ENCODE measurements at regions not wholly inside any gene's neighbourhood (a gene's known extent, or its start where the extent isn't known, plus 50 kb on each side); places are given as distances from the start of the nearest gene placed in this dataset.

- ATAC-seq (ENCODE audit: insufficient read depth, low read depth), result no peak
- no peaks in the 10 kb centered on the region for H3K27me3 ChIP-seq (ENCODE audit: insufficient read depth, low read length, poor library complexity)
- H3K4me3 ChIP-seq (ENCODE audit: low read depth in 1 of 2, low read length in 2 of 2), result no peak overlapping the region
- no peak overlapping the region for H2AFZ ChIP-seq (ENCODE audit: low read depth, low read length)
- no peak overlapping the region for H3K4me2 ChIP-seq (ENCODE audit: insufficient read depth, low read length)
- no peak overlapping the region for H3K27ac ChIP-seq (ENCODE audit: low read length)
- TF ChIP-seq EZH2 (IDR thresholded peaks at IDR 0.05; ENCODE audit: borderline replicate concordance, low read depth, low read length, severe bottlenecking) (no peak), CTCF (IDR thresholded peaks at IDR 0.05; ENCODE audit: borderline replicate concordance, extremely low read depth, low read length, poor library complexity, severe bottlenecking) (no peak)
- H3K9ac ChIP-seq (ENCODE audit: low read depth, low read length), result no peak overlapping the region
- no peaks in the 10 kb centered on the region for H3K36me3 ChIP-seq (ENCODE audit: insufficient read depth, low read length)
- DNase-seq, result no peak
- H3K4me1 ChIP-seq (ENCODE audit: insufficient read depth, low read length), result no peaks in the 10 kb centered on the region
- no peaks in the 10 kb centered on the region for H4K20me1 ChIP-seq (ENCODE audit: insufficient read depth, low read length)
- no peaks in the 10 kb centered on the region for H3K79me2 ChIP-seq (ENCODE audit: insufficient read depth, low read length)
- no peaks in the 10 kb centered on the region for H3K9me3 ChIP-seq (ENCODE audit: insufficient read depth, low read length, severe bottlenecking)
Observed at GRCh38 chr3:181455276-181455675, 256.4 kb upstream of the SOX2 start.

GRCh38 chr3:181454451-181455027, 257.2 kb upstream of the SOX2 start:
- no peak overlapping the region for H3K4me3 ChIP-seq (ENCODE audit: low read depth in 1 of 2, low read length in 2 of 2)
- no peaks in the 10 kb centered on the region for H3K9me3 ChIP-seq (ENCODE audit: insufficient read depth, low read length, severe bottlenecking)
- H4K20me1 ChIP-seq (ENCODE audit: insufficient read depth, low read length), result no peaks in the 10 kb centered on the region
- no peaks in the 10 kb centered on the region for H3K79me2 ChIP-seq (ENCODE audit: insufficient read depth, low read length)
- DNase-seq (no peak), ATAC-seq (ENCODE audit: insufficient read depth, low read depth) (no peak)
- H3K9ac ChIP-seq (ENCODE audit: low read depth, low read length), result no peak overlapping the region
- no peak overlapping the region for H3K4me2 ChIP-seq (ENCODE audit: insufficient read depth, low read length)
- H3K4me1 ChIP-seq (ENCODE audit: insufficient read depth, low read length), result no peaks in the 10 kb centered on the region
- H2AFZ ChIP-seq (ENCODE audit: low read depth, low read length), result no peak overlapping the region
- no peak for TF ChIP-seq EZH2 (IDR thresholded peaks at IDR 0.05; ENCODE audit: borderline replicate concordance, low read depth, low read length, severe bottlenecking)
- no peak for TF ChIP-seq CTCF (IDR thresholded peaks at IDR 0.05; ENCODE audit: borderline replicate concordance, extremely low read depth, low read length, poor library complexity, severe bottlenecking)
- H3K27me3 ChIP-seq (ENCODE audit: insufficient read depth, low read length, poor library complexity), result no peaks in the 10 kb centered on the region
- no peak overlapping the region for H3K27ac ChIP-seq (ENCODE audit: low read length)
- H3K36me3 ChIP-seq (ENCODE audit: insufficient read depth, low read length), result no peaks in the 10 kb centered on the region

GRCh38 chr3:181446741-181447140, 265.0 kb upstream of the SOX2 start:
- DNase-seq, result no peak
- no peaks in the 10 kb centered on the region for H3K79me2 ChIP-seq (ENCODE audit: insufficient read depth, low read length)
- TF ChIP-seq EZH2 (IDR thresholded peaks at IDR 0.05; ENCODE audit: borderline replicate concordance, low read depth, low read length, severe bottlenecking) (no peak), CTCF (IDR thresholded peaks at IDR 0.05; ENCODE audit: borderline replicate concordance, extremely low read depth, low read length, poor library complexity, severe bottlenecking) (no peak)
- H3K4me3 ChIP-seq (ENCODE audit: low read depth in 1 of 2, low read length in 2 of 2), result no peak overlapping the region
- no peak overlapping the region for H3K4me2 ChIP-seq (ENCODE audit: insufficient read depth, low read length)
- no peaks in the 10 kb centered on the region for H4K20me1 ChIP-seq (ENCODE audit: insufficient read depth, low read length)
- H3K36me3 ChIP-seq (ENCODE audit: insufficient read depth, low read length), result no peaks in the 10 kb centered on the region
- ATAC-seq (ENCODE audit: insufficient read depth, low read depth), result no peak
- H3K9me3 ChIP-seq (ENCODE audit: insufficient read depth, low read length, severe bottlenecking), result no peaks in the 10 kb centered on the region
- no peak overlapping the region for H3K27ac ChIP-seq (ENCODE audit: low read length)
- H3K4me1 ChIP-seq (ENCODE audit: insufficient read depth, low read length), result no peaks in the 10 kb centered on the region
- no peak overlapping the region for H3K9ac ChIP-seq (ENCODE audit: low read depth, low read length)
- no peaks in the 10 kb centered on the region for H3K27me3 ChIP-seq (ENCODE audit: insufficient read depth, low read length, poor library complexity)
- no peak overlapping the region for H2AFZ ChIP-seq (ENCODE audit: low read depth, low read length)

GRCh38 chr3:181442066-181442465, 269.7 kb upstream of the SOX2 start:
- H2AFZ ChIP-seq (ENCODE audit: low read depth, low read length), result no peak overlapping the region
- H3K79me2 ChIP-seq (ENCODE audit: insufficient read depth, low read length), result no peaks in the 10 kb centered on the region
- H3K36me3 ChIP-seq (ENCODE audit: insufficient read depth, low read length), result no peaks in the 10 kb centered on the region
- no peaks in the 10 kb centered on the region for H4K20me1 ChIP-seq (ENCODE audit: insufficient read depth, low read length)
- DNase-seq, result no peak
- no peak overlapping the region for H3K4me2 ChIP-seq (ENCODE audit: insufficient read depth, low read length)
- H3K27me3 ChIP-seq (ENCODE audit: insufficient read depth, low read length, poor library complexity), result no peaks in the 10 kb centered on the region
- ATAC-seq (ENCODE audit: insufficient read depth, low read depth), result no peak
- H3K27ac ChIP-seq (ENCODE audit: low read length), result no peak overlapping the region
- H3K9ac ChIP-seq (ENCODE audit: low read depth, low read length), result no peak overlapping the region
- H3K4me1 ChIP-seq (ENCODE audit: insufficient read depth, low read length), result no peaks in the 10 kb centered on the region
- no peak overlapping the region for H3K4me3 ChIP-seq (ENCODE audit: low read depth in 1 of 2, low read length in 2 of 2)
- no peaks in the 10 kb centered on the region for H3K9me3 ChIP-seq (ENCODE audit: insufficient read depth, low read length, severe bottlenecking)
- TF ChIP-seq EZH2 (IDR thresholded peaks at IDR 0.05; ENCODE audit: borderline replicate concordance, low read depth, low read length, severe bottlenecking), result no peak
- no peak for TF ChIP-seq CTCF (IDR thresholded peaks at IDR 0.05; ENCODE audit: borderline replicate concordance, extremely low read depth, low read length, poor library complexity, severe bottlenecking)
